ENCODE measurements at regions not wholly inside any gene's neighbourhood (a gene's known extent, or its start where the extent isn't known, plus 50 kb on each side); places are given as distances from the start of the nearest gene placed in this dataset.
A peak's percentile ranks its signal among the peaks of the same experiment; 100 is the strongest.
"Not testable (repeated sequence)": the region's sequence is repeated elsewhere in the genome, so short reads cannot be mapped to it uniquely, and the experiment has no call there.

- DNase-seq (ENCODE audit: low read depth): no peak
These were observed 174.8 kb downstream of the MINAR1 start for GRCh38 chr15:79606831-79607355.

- DNase-seq (ENCODE audit: low read depth): no peak
These were observed 176.1 kb downstream of the MINAR1 start for GRCh38 chr15:79608066-79608864.

GRCh38 chr15:79609506-79609905 lies 177.4 kb downstream of the MINAR1 start:
- DNase-seq (ENCODE audit: low read depth): no peak

- DNase-seq (ENCODE audit: low read depth): no peak
These were observed 177.9 kb downstream of the MINAR1 start for GRCh38 chr15:79610021-79610420.

- DNase-seq (ENCODE audit: low read depth): no peak
These were observed 183.6 kb downstream of the MINAR1 start for GRCh38 chr15:79615754-79616153.

- DNase-seq (ENCODE audit: low read depth): no peak
These were observed 184.9 kb downstream of the MINAR1 start for GRCh38 chr15:79617071-79617470.

GRCh38 chr15:79620112-79620857 lies 188.1 kb downstream of the MINAR1 start:
- DNase-seq (ENCODE audit: low read depth): no peak

GRCh38 chr15:79621805-79622204 lies 189.7 kb downstream of the MINAR1 start:
- not testable (repeated sequence) for DNase-seq (ENCODE audit: low read depth)

- no peak for DNase-seq (ENCODE audit: low read depth)
These were observed 191.4 kb downstream of the MINAR1 start for GRCh38 chr15:79623488-79623887.

GRCh38 chr15:79629687-79630086 lies 197.6 kb downstream of the MINAR1 start:
- peak; percentile 54 for DNase-seq (ENCODE audit: low read depth)

GRCh38 chr15:79632457-79632856 lies 200.3 kb downstream of the MINAR1 start:
- DNase-seq (ENCODE audit: low read depth): no peak

GRCh38 chr15:79635149-79635771 lies 203.1 kb downstream of the MINAR1 start:
- no peak for DNase-seq (ENCODE audit: low read depth)

- no peak for DNase-seq (ENCODE audit: low read depth)
These were observed 203.9 kb downstream of the MINAR1 start for GRCh38 chr15:79635897-79636561.

- DNase-seq (ENCODE audit: low read depth): peak; percentile 56
These were observed 208.1 kb downstream of the MINAR1 start for GRCh38 chr15:79640206-79640605.

- no peak for DNase-seq (ENCODE audit: low read depth)
These were observed 209.7 kb downstream of the MINAR1 start for GRCh38 chr15:79641841-79642240.

GRCh38 chr15:79643393-79643792 lies 211.3 kb downstream of the MINAR1 start:
- no peak for DNase-seq (ENCODE audit: low read depth)

GRCh38 chr15:79644091-79644490 lies 212.0 kb downstream of the MINAR1 start:
- DNase-seq (ENCODE audit: low read depth): peak; percentile 61

- not testable (repeated sequence) for DNase-seq (ENCODE audit: low read depth)
These were observed 220.8 kb downstream of the MINAR1 start for GRCh38 chr15:79652972-79653371.

GRCh38 chr15:79653533-79653932 lies 221.4 kb downstream of the MINAR1 start:
- DNase-seq (ENCODE audit: low read depth): no peak

GRCh38 chr15:79656151-79657000 lies 224.2 kb downstream of the MINAR1 start:
- no peak for DNase-seq (ENCODE audit: low read depth)

GRCh38 chr15:79657722-79658121 lies 225.6 kb downstream of the MINAR1 start:
- no peak for DNase-seq (ENCODE audit: low read depth)
